ENCODE measurements at regions not wholly inside any gene's neighbourhood (a gene's known extent, or its start where the extent isn't known, plus 50 kb on each side); places are given as distances from the start of the nearest gene placed in this dataset.

DNA sequence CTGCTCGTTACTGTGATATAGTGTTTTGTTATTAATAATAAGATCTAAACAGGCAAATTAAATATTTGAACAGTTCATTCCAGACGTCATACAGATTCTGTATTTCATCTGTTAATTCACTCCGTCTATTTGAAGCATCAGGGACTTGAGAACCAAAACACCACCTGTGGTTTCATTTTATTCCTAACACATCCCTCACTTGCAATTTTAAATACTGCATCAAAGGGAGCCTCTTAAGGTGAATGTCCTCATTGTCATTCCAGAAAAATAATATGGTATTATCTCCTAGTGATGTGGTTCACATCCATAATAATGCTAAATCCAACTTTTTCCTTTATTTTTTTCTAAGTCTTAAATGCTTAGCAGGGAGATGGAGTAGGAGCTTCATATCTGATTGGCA is 1390.9 kb upstream of the CADM2 start:
- H3K36me3 ChIP-seq (ENCODE audit: insufficient read depth, insufficient read length, low read length): no peaks in the 10 kb centered on the region
- H3K9ac ChIP-seq (ENCODE audit: insufficient read length, low read depth): no peak overlapping the region
- TF ChIP-seq SUZ12 (IDR thresholded peaks at IDR 0.05; ENCODE audit: extremely low read depth, insufficient read depth, insufficient read length) (no peak), ZNF274 (IDR thresholded peaks at IDR 0.05; ENCODE audit: low read depth, low read length) (no peak), YY1 (IDR thresholded peaks at IDR 0.05; ENCODE audit: insufficient read depth, insufficient read length) (no peak)
- no peak for DNase-seq (ENCODE audit: low read depth, low spot score)
- no peaks in the 10 kb centered on the region for H3K9me3 ChIP-seq (ENCODE audit: insufficient read depth, low read length)
- no peaks in the 10 kb centered on the region for H3K4me1 ChIP-seq (ENCODE audit: insufficient read depth, insufficient read length)
- H3K4me3 ChIP-seq (ENCODE audit: insufficient read length, low read depth): no peak overlapping the region
- H3K27me3 ChIP-seq (ENCODE audit: insufficient read depth, insufficient read length): no peaks in the 10 kb centered on the region

DNA sequence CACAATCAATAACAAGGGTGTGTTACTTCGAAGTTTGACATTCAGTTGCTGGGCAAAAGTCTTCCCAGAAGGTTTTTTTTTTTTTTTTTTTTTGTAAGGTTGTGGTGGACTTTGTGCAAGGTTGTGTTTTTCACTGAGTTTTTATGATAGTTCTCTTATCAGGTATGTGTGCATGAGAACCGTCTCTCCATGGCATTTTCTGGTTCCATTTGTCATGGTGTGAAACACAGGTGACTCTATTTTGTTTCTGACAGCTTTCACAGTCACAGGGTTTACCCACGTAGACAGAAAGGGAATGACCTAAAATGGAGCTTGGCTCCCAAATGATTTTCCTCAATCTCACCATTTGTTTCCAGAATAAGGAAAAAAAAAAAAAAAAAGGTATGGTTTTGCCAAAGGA is 1377.2 kb upstream of the CADM2 start:
- no peak overlapping the region for H3K9ac ChIP-seq (ENCODE audit: insufficient read length, low read depth)
- no peaks in the 10 kb centered on the region for H3K27me3 ChIP-seq (ENCODE audit: insufficient read depth, insufficient read length)
- TF ChIP-seq ZNF274 (IDR thresholded peaks at IDR 0.05; ENCODE audit: low read depth, low read length): no peak
- no peak for TF ChIP-seq YY1 (IDR thresholded peaks at IDR 0.05; ENCODE audit: insufficient read depth, insufficient read length)
- no peak for TF ChIP-seq SUZ12 (IDR thresholded peaks at IDR 0.05; ENCODE audit: extremely low read depth, insufficient read depth, insufficient read length)

DNA sequence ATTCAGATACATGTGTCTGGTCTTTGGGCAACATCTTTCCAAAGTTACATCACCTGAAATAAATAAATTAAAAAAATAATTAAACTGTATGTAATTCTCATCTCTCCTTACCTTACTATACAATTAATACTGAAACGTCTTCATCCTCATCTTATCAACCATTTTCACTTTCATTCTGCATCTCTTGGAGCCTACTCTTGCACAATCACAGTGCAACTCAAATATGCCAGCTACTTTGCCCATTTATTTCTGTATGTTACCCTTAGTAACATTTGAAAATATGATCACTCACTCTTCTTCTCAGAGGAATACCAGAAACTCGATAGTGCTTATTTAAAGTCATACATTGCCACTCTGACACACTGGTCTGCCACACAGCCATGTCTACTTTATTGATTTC is 1357.1 kb upstream of the CADM2 start:
- H3K27me3 ChIP-seq (ENCODE audit: insufficient read depth, insufficient read length): no peaks in the 10 kb centered on the region
- no peak for DNase-seq (ENCODE audit: low read depth, low spot score)
- H3K9ac ChIP-seq (ENCODE audit: insufficient read length, low read depth): no peak overlapping the region
- no peaks in the 10 kb centered on the region for H3K4me1 ChIP-seq (ENCODE audit: insufficient read depth, insufficient read length)
- H3K36me3 ChIP-seq (ENCODE audit: insufficient read depth, insufficient read length, low read length): no peaks in the 10 kb centered on the region
- H3K4me3 ChIP-seq (ENCODE audit: insufficient read length, low read depth): no peak overlapping the region
- H3K9me3 ChIP-seq (ENCODE audit: insufficient read depth, low read length): no peaks in the 10 kb centered on the region
- TF ChIP-seq ZNF274 (IDR thresholded peaks at IDR 0.05; ENCODE audit: low read depth, low read length) (no peak), SUZ12 (IDR thresholded peaks at IDR 0.05; ENCODE audit: extremely low read depth, insufficient read depth, insufficient read length) (no peak), YY1 (IDR thresholded peaks at IDR 0.05; ENCODE audit: insufficient read depth, insufficient read length) (no peak)

More for the DNA sequence above, 1377.2 kb upstream of the CADM2 start:
- Histone ChIP-seq H3K4me3 (ENCODE audit: insufficient read length, low read depth) (no peak overlapping the region), H3K9me3 (ENCODE audit: insufficient read depth, low read length) (no peaks in the 10 kb centered on the region), H3K36me3 (ENCODE audit: insufficient read depth, insufficient read length, low read length) (no peaks in the 10 kb centered on the region), H3K4me1 (ENCODE audit: insufficient read depth, insufficient read length) (no peaks in the 10 kb centered on the region)
- no peak for DNase-seq (ENCODE audit: low read depth, low spot score)

DNA sequence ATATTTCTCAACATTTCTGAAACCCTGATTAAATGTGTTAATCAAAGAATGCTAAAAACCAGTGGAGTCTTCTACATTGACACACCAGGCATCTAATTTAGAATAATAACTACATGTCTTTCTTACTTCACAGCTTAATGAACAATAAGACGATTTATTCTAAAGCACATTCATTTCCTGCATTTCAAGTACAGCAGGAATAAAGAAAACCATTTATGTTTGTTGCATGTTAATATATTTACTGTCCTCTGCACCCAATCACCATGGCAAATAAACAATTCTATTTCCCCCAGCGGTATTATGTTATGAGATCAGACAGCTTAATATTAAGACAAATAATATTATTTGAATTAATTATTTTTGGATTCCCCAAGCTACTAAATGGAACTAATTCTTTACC is 1336.3 kb upstream of the CADM2 start:
- no peak for DNase-seq (ENCODE audit: low read depth, low spot score)
- no peaks in the 10 kb centered on the region for H3K27me3 ChIP-seq (ENCODE audit: insufficient read depth, insufficient read length)
- H3K36me3 ChIP-seq (ENCODE audit: insufficient read depth, insufficient read length, low read length): no peaks in the 10 kb centered on the region
- H3K4me1 ChIP-seq (ENCODE audit: insufficient read depth, insufficient read length): no peaks in the 10 kb centered on the region
- H3K4me3 ChIP-seq (ENCODE audit: insufficient read length, low read depth): no peak overlapping the region
- TF ChIP-seq YY1 (IDR thresholded peaks at IDR 0.05; ENCODE audit: insufficient read depth, insufficient read length) (no peak), SUZ12 (IDR thresholded peaks at IDR 0.05; ENCODE audit: extremely low read depth, insufficient read depth, insufficient read length) (no peak), ZNF274 (IDR thresholded peaks at IDR 0.05; ENCODE audit: low read depth, low read length) (no peak)
- no peak overlapping the region for H3K9ac ChIP-seq (ENCODE audit: insufficient read length, low read depth)
- no peaks in the 10 kb centered on the region for H3K9me3 ChIP-seq (ENCODE audit: insufficient read depth, low read length)

DNA sequence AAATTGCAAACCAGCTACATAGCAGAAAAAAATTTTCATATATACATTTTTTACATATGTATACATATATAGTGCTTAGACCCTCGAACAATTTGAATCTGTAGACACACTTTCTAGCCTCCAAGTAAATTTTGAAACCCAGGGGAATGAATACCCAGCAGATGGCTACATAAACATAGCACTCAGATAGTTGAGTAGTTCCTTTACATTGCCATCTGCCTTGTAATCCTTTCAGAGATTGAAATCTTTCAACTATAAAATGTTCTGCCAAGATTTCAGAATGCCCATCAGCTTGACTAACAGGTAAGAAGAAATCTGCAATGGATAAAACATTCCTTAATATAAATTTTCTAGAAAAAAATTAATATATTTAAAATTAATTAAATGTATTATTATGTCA is 1333.5 kb upstream of the CADM2 start:
- no peak for DNase-seq (ENCODE audit: low read depth, low spot score)
- TF ChIP-seq YY1 (IDR thresholded peaks at IDR 0.05; ENCODE audit: insufficient read depth, insufficient read length) (no peak), ZNF274 (IDR thresholded peaks at IDR 0.05; ENCODE audit: low read depth, low read length) (no peak), SUZ12 (IDR thresholded peaks at IDR 0.05; ENCODE audit: extremely low read depth, insufficient read depth, insufficient read length) (no peak)

DNA sequence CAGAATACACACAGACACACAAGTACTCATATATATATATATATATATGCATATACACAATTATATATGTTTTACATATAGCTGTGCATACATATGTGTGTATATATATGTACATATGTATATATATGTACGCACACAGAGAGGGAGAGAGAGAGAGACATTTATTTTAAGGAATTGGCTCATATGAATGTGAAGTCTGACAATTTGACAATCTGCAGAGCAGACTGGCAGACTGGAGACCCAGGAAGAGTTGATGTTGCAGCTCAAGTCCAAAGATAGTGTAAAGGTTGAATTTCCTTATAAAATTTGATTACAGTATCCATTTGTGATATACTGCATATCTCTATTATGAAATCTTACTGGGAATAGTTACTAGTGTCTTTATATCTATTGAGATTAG is 1330.3 kb upstream of the CADM2 start:
- TF ChIP-seq ZNF274 (IDR thresholded peaks at IDR 0.05; ENCODE audit: low read depth, low read length): no peak
- TF ChIP-seq YY1 (IDR thresholded peaks at IDR 0.05; ENCODE audit: insufficient read depth, insufficient read length): no peak
- no peak for TF ChIP-seq SUZ12 (IDR thresholded peaks at IDR 0.05; ENCODE audit: extremely low read depth, insufficient read depth, insufficient read length)
- no peaks in the 10 kb centered on the region for H3K4me1 ChIP-seq (ENCODE audit: insufficient read depth, insufficient read length)
- H3K4me3 ChIP-seq (ENCODE audit: insufficient read length, low read depth): no peak overlapping the region
- H3K9ac ChIP-seq (ENCODE audit: insufficient read length, low read depth): no peak overlapping the region
- H3K27me3 ChIP-seq (ENCODE audit: insufficient read depth, insufficient read length): no peaks in the 10 kb centered on the region
- H3K36me3 ChIP-seq (ENCODE audit: insufficient read depth, insufficient read length, low read length): no peaks in the 10 kb centered on the region
- DNase-seq (ENCODE audit: low read depth, low spot score): no peak
- no peaks in the 10 kb centered on the region for H3K9me3 ChIP-seq (ENCODE audit: insufficient read depth, low read length)

More for the DNA sequence above, 1333.5 kb upstream of the CADM2 start:
- no peak overlapping the region for H3K9ac ChIP-seq (ENCODE audit: insufficient read length, low read depth)
- no peaks in the 10 kb centered on the region for H3K27me3 ChIP-seq (ENCODE audit: insufficient read depth, insufficient read length)
- H3K9me3 ChIP-seq (ENCODE audit: insufficient read depth, low read length): no peaks in the 10 kb centered on the region
- H3K36me3 ChIP-seq (ENCODE audit: insufficient read depth, insufficient read length, low read length): no peaks in the 10 kb centered on the region
- H3K4me1 ChIP-seq (ENCODE audit: insufficient read depth, insufficient read length): no peaks in the 10 kb centered on the region
- H3K4me3 ChIP-seq (ENCODE audit: insufficient read length, low read depth): no peak overlapping the region

DNA sequence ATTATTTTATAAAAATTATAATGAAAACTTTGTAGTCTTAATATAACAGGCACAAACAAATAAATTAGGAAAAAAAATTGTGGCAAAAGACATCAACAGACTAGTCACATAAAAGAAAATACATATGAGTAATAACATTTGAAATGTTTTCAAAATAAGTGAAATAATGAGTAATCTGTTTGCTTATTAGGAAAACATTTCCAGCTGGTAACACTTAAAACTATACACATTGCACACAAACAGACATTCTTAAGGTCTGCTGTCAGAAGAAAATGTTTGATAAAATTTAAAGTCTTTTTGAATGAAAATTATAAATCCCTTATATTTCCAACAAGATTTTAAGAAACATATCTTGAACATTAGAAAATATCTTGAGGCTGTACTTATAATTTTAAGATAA is 1326.3 kb upstream of the CADM2 start:
- Histone ChIP-seq H3K9me3 (ENCODE audit: insufficient read depth, low read length) (no peaks in the 10 kb centered on the region), H3K4me1 (ENCODE audit: insufficient read depth, insufficient read length) (no peaks in the 10 kb centered on the region), H3K36me3 (ENCODE audit: insufficient read depth, insufficient read length, low read length) (no peaks in the 10 kb centered on the region), H3K27me3 (ENCODE audit: insufficient read depth, insufficient read length) (no peaks in the 10 kb centered on the region), H3K4me3 (ENCODE audit: insufficient read length, low read depth) (no peak overlapping the region), H3K9ac (ENCODE audit: insufficient read length, low read depth) (no peak overlapping the region)
- DNase-seq (ENCODE audit: low read depth, low spot score): no peak
- no peak for TF ChIP-seq ZNF274 (IDR thresholded peaks at IDR 0.05; ENCODE audit: low read depth, low read length)
- no peak for TF ChIP-seq YY1 (IDR thresholded peaks at IDR 0.05; ENCODE audit: insufficient read depth, insufficient read length)
- no peak for TF ChIP-seq SUZ12 (IDR thresholded peaks at IDR 0.05; ENCODE audit: extremely low read depth, insufficient read depth, insufficient read length)

DNA sequence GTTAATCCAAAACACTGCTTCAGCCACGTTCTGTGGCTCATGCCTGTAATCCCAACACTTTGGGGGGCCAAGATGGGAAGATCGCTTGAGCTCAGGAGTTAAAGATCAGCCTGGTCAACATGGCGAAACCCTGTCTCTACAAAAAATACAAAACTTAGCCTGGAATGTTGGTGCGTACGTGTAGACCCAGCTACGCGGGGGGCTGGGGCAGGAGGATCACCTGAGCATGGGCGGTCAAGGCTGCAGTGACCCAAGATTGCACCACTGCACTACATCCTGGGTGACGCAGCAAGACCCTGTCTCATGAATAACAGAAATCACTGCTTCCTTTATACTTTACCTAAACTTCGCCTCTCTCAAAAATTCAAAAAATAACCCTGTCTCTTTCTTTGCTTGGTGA is 1325.0 kb upstream of the CADM2 start:
- Histone ChIP-seq H3K4me1 (ENCODE audit: insufficient read depth, insufficient read length) (no peaks in the 10 kb centered on the region), H3K9me3 (ENCODE audit: insufficient read depth, low read length) (no peaks in the 10 kb centered on the region), H3K36me3 (ENCODE audit: insufficient read depth, insufficient read length, low read length) (no peaks in the 10 kb centered on the region), H3K9ac (ENCODE audit: insufficient read length, low read depth) (no peak overlapping the region), H3K27me3 (ENCODE audit: insufficient read depth, insufficient read length) (no peaks in the 10 kb centered on the region), H3K4me3 (ENCODE audit: insufficient read length, low read depth) (no peak overlapping the region)
- no peak for DNase-seq (ENCODE audit: low read depth, low spot score)
- TF ChIP-seq ZNF274 (IDR thresholded peaks at IDR 0.05; ENCODE audit: low read depth, low read length) (no peak), SUZ12 (IDR thresholded peaks at IDR 0.05; ENCODE audit: extremely low read depth, insufficient read depth, insufficient read length) (no peak), YY1 (IDR thresholded peaks at IDR 0.05; ENCODE audit: insufficient read depth, insufficient read length) (no peak)
